ENCODE measurements at regions not wholly inside any gene's neighbourhood (a gene's known extent, or its start where the extent isn't known, plus 50 kb on each side); places are given as distances from the start of the nearest gene placed in this dataset.
"Not testable (repeated sequence)": the region's sequence is repeated elsewhere in the genome, so short reads cannot be mapped to it uniquely, and the experiment has no call there.

GRCh38 chr12:86950444-86950843 is 694.3 kb upstream of the MGAT4C start:
- no peak for TF ChIP-seq CTCF (IDR thresholded peaks at IDR 0.05; ENCODE audit: insufficient read depth, low read length, poor library complexity, severe bottlenecking)
- Histone ChIP-seq H3K27me3 (ENCODE audit: control insufficient read depth, insufficient read depth, low read length) (no peaks in the 10 kb centered on the region), H3K36me3 (ENCODE audit: control insufficient read depth, insufficient read depth, low read length) (no peaks in the 10 kb centered on the region), H3K4me3 (ENCODE audit: low read depth, low read length) (no peak overlapping the region)
- DNase-seq (ENCODE audit: low read depth), result no peak

GRCh38 chr12:86950043-86950442 is 693.9 kb upstream of the MGAT4C start:
- Histone ChIP-seq H3K4me3 (ENCODE audit: low read depth, low read length) (no peak overlapping the region), H3K36me3 (ENCODE audit: control insufficient read depth, insufficient read depth, low read length) (no peaks in the 10 kb centered on the region), H3K27me3 (ENCODE audit: control insufficient read depth, insufficient read depth, low read length) (no peaks in the 10 kb centered on the region)
- TF ChIP-seq CTCF (IDR thresholded peaks at IDR 0.05; ENCODE audit: insufficient read depth, low read length, poor library complexity, severe bottlenecking), result no peak
- DNase-seq (ENCODE audit: low read depth), result no peak

GRCh38 chr12:86948851-86949250 is 692.7 kb upstream of the MGAT4C start:
- H3K27me3 ChIP-seq (ENCODE audit: control insufficient read depth, insufficient read depth, low read length), result no peaks in the 10 kb centered on the region
- H3K4me3 ChIP-seq (ENCODE audit: low read depth, low read length), result no peak overlapping the region
- no peak for TF ChIP-seq CTCF (IDR thresholded peaks at IDR 0.05; ENCODE audit: insufficient read depth, low read length, poor library complexity, severe bottlenecking)
- no peak for DNase-seq (ENCODE audit: low read depth)
- H3K36me3 ChIP-seq (ENCODE audit: control insufficient read depth, insufficient read depth, low read length), result no peaks in the 10 kb centered on the region

- H3K4me3 ChIP-seq (ENCODE audit: low read depth, low read length), result no peak overlapping the region
- no peak for TF ChIP-seq CTCF (IDR thresholded peaks at IDR 0.05; ENCODE audit: insufficient read depth, low read length, poor library complexity, severe bottlenecking)
- no peaks in the 10 kb centered on the region for H3K27me3 ChIP-seq (ENCODE audit: control insufficient read depth, insufficient read depth, low read length)
- no peak for DNase-seq (ENCODE audit: low read depth)
- no peaks in the 10 kb centered on the region for H3K36me3 ChIP-seq (ENCODE audit: control insufficient read depth, insufficient read depth, low read length)
Observed at GRCh38 chr12:86945685-86946196, 689.5 kb upstream of the MGAT4C start.

GRCh38 chr12:86944197-86944819 is 688.1 kb upstream of the MGAT4C start:
- not testable (repeated sequence) for DNase-seq (ENCODE audit: low read depth); H3K36me3 ChIP-seq (ENCODE audit: control insufficient read depth, insufficient read depth, low read length); H3K27me3 ChIP-seq (ENCODE audit: control insufficient read depth, insufficient read depth, low read length); H3K4me3 ChIP-seq (ENCODE audit: low read depth, low read length)

- no peaks in the 10 kb centered on the region for H3K36me3 ChIP-seq (ENCODE audit: control insufficient read depth, insufficient read depth, low read length)
- H3K27me3 ChIP-seq (ENCODE audit: control insufficient read depth, insufficient read depth, low read length), result no peaks in the 10 kb centered on the region
- TF ChIP-seq CTCF (IDR thresholded peaks at IDR 0.05; ENCODE audit: insufficient read depth, low read length, poor library complexity, severe bottlenecking), result no peak
- no peak for DNase-seq (ENCODE audit: low read depth)
- H3K4me3 ChIP-seq (ENCODE audit: low read depth, low read length), result no peak overlapping the region
Observed at GRCh38 chr12:86931714-86932113, 675.5 kb upstream of the MGAT4C start.
